ENCODE measurements at regions not wholly inside any gene's neighbourhood (a gene's known extent, or its start where the extent isn't known, plus 50 kb on each side); places are given as distances from the start of the nearest gene placed in this dataset.

- TF ChIP-seq CTCF (IDR thresholded peaks at IDR 0.05; ENCODE audit: control extremely low read depth in 1 of 3, insufficient read depth in 1 of 3, low read depth in 1 of 3, low read length in 3 of 3): no peak
- TF ChIP-seq CHD7 (IDR thresholded peaks at IDR 0.05; ENCODE audit: insufficient replicate concordance, low read length): no peak
- no peak for TF ChIP-seq ZNF274 (IDR thresholded peaks at IDR 0.05; ENCODE audit: borderline replicate concordance, extremely low read depth, low read length)
- TF ChIP-seq SP4 (IDR thresholded peaks at IDR 0.05; ENCODE audit: low read length): no peak
- TF ChIP-seq HDAC2 (IDR thresholded peaks at IDR 0.05; ENCODE audit: borderline replicate concordance in 1 of 2, low read depth in 2 of 2, low read length in 2 of 2): no peak
- TF ChIP-seq RNF2 (IDR thresholded peaks at IDR 0.05; ENCODE audit: borderline replicate concordance, low read depth, low read length, missing control alignments, poor library complexity, severe bottlenecking): no peak
- no peak for TF ChIP-seq TBP (IDR thresholded peaks at IDR 0.05; ENCODE audit: low read depth, low read length)
Measured at GRCh38 chr5:89156226-89156625, 273.2 kb upstream of the MEF2C start (continued).
